PC-3 (cell line): ENCODE measurements at regions not wholly inside any gene's neighbourhood (a gene's known extent, or its start where the extent isn't known, plus 50 kb on each side); places are given as distances from the start of the nearest gene placed in this dataset.
A peak's percentile ranks its signal among the peaks of the same experiment; 100 is the strongest.

Experiments
- ATAC-seq: fragments of 200-7000 bp; cut with Tn5 transposase; 2 replicates; pipeline ENCODE4 v1.9.1; 2020; ENCODE audit warnings: mild to moderate bottlenecking, moderate library complexity
- BruUV-seq: library from RNA; stranded (reverse); fragments of 400-500 nt; replicated peaks from 2 replicates; lab custom pipeline; 2021; lab: Mats Ljungman, UMichigan
- CTCF ChIA-PET: fragments of 300-600 bp; sonication (Branson Sonifier 250); formaldehyde crosslinking; loops from one replicate; lab custom pipeline; 2022; ENCODE audit warnings: antibody characterized with exemption; lab: Charles Lee
- POLR2A ChIA-PET: fragments of 300-600 bp; sonication (Branson Sonifier 250); formaldehyde crosslinking; loops from one replicate; lab custom pipeline; 2022; ENCODE audit warnings: antibody characterized with exemption; ENCODE audit not compliant: unreplicated experiment; lab: Charles Lee
- DNase-seq: peaks from one replicate; pipeline ENCODE4 v3.0.0-alpha.2; 2015
- H2AFZ ChIP-seq: fragments of 300-600 bp; sonication (generic); 2 replicates; pipeline ENCODE4 v1.6.0; 2016; ENCODE audit warnings: antibody characterized with exemption, low read length
- H3F3A ChIP-seq: fragments of 300-600 bp; sonication (generic); one replicate; pipeline ENCODE4 v1.6.0; 2017; ENCODE audit warnings: antibody characterized with exemption, low read length, control low read depth, mild to moderate bottlenecking; ENCODE audit not compliant: unreplicated experiment
- H3K27ac ChIP-seq: fragments of 300-600 bp; sonication (generic); 2 replicates; pipeline ENCODE4 v1.5.1; 2016; ENCODE audit warnings: mild to moderate bottlenecking, low read length
- H3K27me3 ChIP-seq: fragments of 300-600 bp; sonication (generic); 2 replicates; pipeline ENCODE4 v1.6.1; 2016; ENCODE audit warnings: low read length, mixed read lengths
- H3K36me3 ChIP-seq: fragments of 300-600 bp; sonication (generic); 2 replicates; pipeline ENCODE4 v1.6.1; 2016; ENCODE audit warnings: low read depth, mixed run types, low read length, mixed read lengths
- H3K4me1 ChIP-seq: fragments of 300-600 bp; sonication (generic); 2 replicates; pipeline ENCODE4 v1.5.1; 2016; ENCODE audit warnings: low read length; ENCODE audit not compliant: insufficient read depth
- H3K4me2 ChIP-seq: fragments of 300-600 bp; sonication (generic); 2 replicates; pipeline ENCODE4 v1.6.0; 2016; ENCODE audit warnings: low read length
- H3K4me3 ChIP-seq: fragments of 300-600 bp; sonication (generic); 2 replicates; pipeline ENCODE4 v1.5.1; 2016; ENCODE audit warnings: mild to moderate bottlenecking, low read length, mixed read lengths
- H3K79me2 ChIP-seq: fragments of 300-600 bp; sonication (generic); 2 replicates; pipeline ENCODE4 v1.6.1; 2017; ENCODE audit warnings: low read length, mixed read lengths
- H3K9ac ChIP-seq: fragments of 300-600 bp; sonication (generic); 2 replicates; pipeline ENCODE4 v1.6.0; 2016; ENCODE audit warnings: mild to moderate bottlenecking, low read length
- H3K9me2 ChIP-seq: fragments of 300-600 bp; sonication (generic); replicated peaks from 2 replicates; pipeline ENCODE4 v1.6.1; 2016; ENCODE audit warnings: mixed run types, low read length, mixed read lengths
- H3K9me3 ChIP-seq: fragments of 300-600 bp; sonication (generic); 2 replicates; pipeline ENCODE4 v1.6.1; 2016; ENCODE audit warnings: low read length, mixed read lengths
- H4K20me1 ChIP-seq: fragments of 300-600 bp; sonication (generic); 2 replicates; pipeline ENCODE4 v1.6.1; 2016; ENCODE audit warnings: low read length, mixed read lengths
- CTCF ChIP-seq: fragments of 300-600 bp; sonication (generic); conservative IDR thresholded peaks from 2 replicates; pipeline ENCODE4 v1.5.1; 2017; ENCODE audit warnings: antibody characterized with exemption, low read depth, mild to moderate bottlenecking, low read length
- EZH2 ChIP-seq: fragments of 300-600 bp; sonication (generic); IDR thresholded peaks from one replicate; pipeline ENCODE4 v1.6.1; 2017; ENCODE audit warnings: antibody characterized with exemption, mild to moderate bottlenecking, low read length; ENCODE audit not compliant: unreplicated experiment
- EZH2phosphoT487 ChIP-seq: fragments of 300-600 bp; sonication (generic); IDR thresholded peaks from 2 replicates; pipeline ENCODE4 v1.6.1; 2018; ENCODE audit warnings: mild to moderate bottlenecking, antibody characterized with exemption, low read length, borderline replicate concordance
- intact Hi-C: fragments of 100-400 bp; cut with micrococcal nuclease; formaldehyde crosslinking; loops from 2 replicates; pipeline ENCODE4 v1.9.0; 2023

DNA sequence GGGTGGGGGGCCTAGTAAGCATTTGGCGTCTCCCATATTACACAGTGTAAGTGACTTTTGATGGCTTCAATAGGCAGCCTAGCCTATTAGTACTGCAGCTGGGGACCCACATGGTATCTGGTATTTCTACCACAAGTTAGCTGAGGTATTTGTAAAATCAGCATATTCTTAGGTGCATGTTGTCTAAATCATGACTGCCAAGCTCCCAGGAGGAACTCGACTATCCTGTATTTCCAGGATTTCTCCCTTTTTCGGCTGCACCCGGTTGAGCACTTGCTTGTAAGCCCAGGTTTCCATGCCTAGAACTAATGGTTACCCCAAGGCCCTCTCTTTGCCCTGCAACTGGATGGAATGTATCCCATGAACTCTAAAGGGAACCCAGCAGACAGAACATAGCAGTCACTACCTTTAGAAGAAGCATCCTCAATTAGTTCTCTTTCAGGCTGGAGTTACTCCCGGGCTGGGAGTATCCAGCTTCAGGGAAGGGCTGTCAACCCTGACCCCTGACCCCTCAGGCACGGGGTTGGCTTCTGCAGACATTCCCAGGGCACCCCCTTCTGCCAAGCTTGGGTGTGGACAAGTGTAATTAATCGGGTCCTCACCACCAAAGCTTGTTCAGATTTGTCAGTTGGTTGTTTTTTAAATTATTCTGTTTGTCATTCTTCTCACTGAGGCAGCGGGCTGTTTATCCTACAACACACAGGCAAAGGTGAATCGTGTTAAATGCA, 90.3 kb upstream of the PARD3 start:
- ATAC-seq (no peak), DNase-seq (peak; percentile 68)
- Histone ChIP-seq H3K36me3 (no peaks in the 10 kb centered on the region), H3K79me2 (no peaks in the 10 kb centered on the region), H3K9ac (no peak overlapping the region), H3K27me3 (no peaks in the 10 kb centered on the region), H2AFZ (no peak overlapping the region), H3K9me3 (no peaks in the 10 kb centered on the region), H3F3A (no peaks in the 10 kb centered on the region), H3K4me3 (no peak overlapping the region), H3K27ac (no peak overlapping the region), H4K20me1 (no peaks in the 10 kb centered on the region), H3K4me2 (no peak overlapping the region), H3K9me2 (no peaks in the 10 kb centered on the region), H3K4me1 (peaks cover 4% of the 10 kb centered on the region; the same call in 1 of the 2 replicates)
- ChIA-PET CTCF (interaction anchor here (0.6 kb wide), 1 partner anchor 13 kb away, joined by 4 read pairs; no protein-coding TSS in a partner anchor), POLR2A (no interaction called here)
- intact Hi-C loops = no loop called here
- BruUV-seq = no TSS peak
- no peak for TF ChIP-seq EZH2
- no peak for TF ChIP-seq EZH2phosphoT487
- 0 out of 2 replicates have a peak, but pooled peaks have one; percentile 12 for TF ChIP-seq CTCF

GRCh38 chr10:34904191-34904590, 89.1 kb upstream of the PARD3 start:
- Histone ChIP-seq H3K4me2 (no peak overlapping the region), H3K27ac (no peak overlapping the region), H2AFZ (no peak overlapping the region), H3K4me3 (no peak overlapping the region), H3K4me1 (peaks cover 4% of the 10 kb centered on the region; the same call in 1 of the 2 replicates), H4K20me1 (no peaks in the 10 kb centered on the region), H3K79me2 (no peaks in the 10 kb centered on the region), H3K27me3 (no peaks in the 10 kb centered on the region), H3K9me3 (no peaks in the 10 kb centered on the region), H3F3A (no peaks in the 10 kb centered on the region), H3K9ac (no peak overlapping the region), H3K36me3 (no peaks in the 10 kb centered on the region), H3K9me2 (no peaks in the 10 kb centered on the region)
- intact Hi-C loops = no loop called here
- CTCF ChIA-PET = no interaction called here
- BruUV-seq = no TSS peak
- POLR2A ChIA-PET = interaction anchor here (0.5 kb wide), 1 partner anchor 14 kb away, joined by 4 read pairs; no protein-coding TSS in a partner anchor
- ATAC-seq (no peak), DNase-seq (no peak)
- TF ChIP-seq EZH2phosphoT487 (no peak), EZH2 (no peak), CTCF (no peak)

GRCh38 chr10:34899161-34899560, 84.1 kb upstream of the PARD3 start:
- TF ChIP-seq EZH2phosphoT487 = no peak
- TF ChIP-seq EZH2 = no peak
- no peak for TF ChIP-seq CTCF
- Histone ChIP-seq H2AFZ (no peak overlapping the region), H3F3A (no peaks in the 10 kb centered on the region), H3K9me3 (no peaks in the 10 kb centered on the region), H3K4me1 (peaks cover 4% of the 10 kb centered on the region; the same call in 1 of the 2 replicates), H3K27me3 (no peaks in the 10 kb centered on the region), H3K4me2 (no peak overlapping the region), H3K36me3 (no peaks in the 10 kb centered on the region), H3K79me2 (no peaks in the 10 kb centered on the region), H3K27ac (no peak overlapping the region), H3K9ac (no peak overlapping the region), H3K4me3 (no peak overlapping the region), H3K9me2 (no peaks in the 10 kb centered on the region), H4K20me1 (no peaks in the 10 kb centered on the region)
- ChIA-PET POLR2A (no interaction called here), CTCF (interaction anchor here (0.6 kb wide), 1 partner anchor 18 kb away, joined by 3 read pairs; no protein-coding TSS in a partner anchor)
- ATAC-seq (no peak), DNase-seq (no peak)
- BruUV-seq = no TSS peak
- intact Hi-C loops = no loop called here
